BE2C (cell line): ENCODE measurements at regions not wholly inside any gene's neighbourhood (a gene's known extent, or its start where the extent isn't known, plus 50 kb on each side); places are given as distances from the start of the nearest gene placed in this dataset.
A peak's percentile ranks its signal among the peaks of the same experiment; 100 is the strongest.
"Not testable (repeated sequence)": the region's sequence is repeated elsewhere in the genome, so short reads cannot be mapped to it uniquely, and the experiment has no call there.

Experiments
- DNase-seq: peaks from one replicate; pipeline ENCODE4 v3.0.0-alpha.2; 2020
- H3K27me3 ChIP-seq: fragments of 250-450 bp; sonication (Bioruptor Pico); 2 replicates; pipeline ENCODE4 v1.5.1; 2020; ENCODE audit warnings: mild to moderate bottlenecking
- H3K36me3 ChIP-seq: fragments of 250-450 bp; sonication (Bioruptor Pico); 2 replicates; pipeline ENCODE4 v1.5.1; 2020; ENCODE audit warnings: mild to moderate bottlenecking
- H3K4me1 ChIP-seq: fragments of 250-450 bp; sonication (Bioruptor Pico); 2 replicates; pipeline ENCODE4 v1.5.1; 2020
- H3K4me3 ChIP-seq: 2 replicates; pipeline ENCODE4 v1.5.1; 2011; ENCODE audit warnings: low read depth, low read length
- H3K9me3 ChIP-seq: fragments of 250-450 bp; sonication (Bioruptor Pico); 2 replicates; pipeline ENCODE4 v1.5.1; 2020
- TF ChIP-seq, protein P1 (sequence below): IDR thresholded peaks from 2 replicates; pipeline ENCODE4 v1.5.1; 2012; ENCODE audit warnings: mild to moderate bottlenecking, low read depth, low read length

DNA sequence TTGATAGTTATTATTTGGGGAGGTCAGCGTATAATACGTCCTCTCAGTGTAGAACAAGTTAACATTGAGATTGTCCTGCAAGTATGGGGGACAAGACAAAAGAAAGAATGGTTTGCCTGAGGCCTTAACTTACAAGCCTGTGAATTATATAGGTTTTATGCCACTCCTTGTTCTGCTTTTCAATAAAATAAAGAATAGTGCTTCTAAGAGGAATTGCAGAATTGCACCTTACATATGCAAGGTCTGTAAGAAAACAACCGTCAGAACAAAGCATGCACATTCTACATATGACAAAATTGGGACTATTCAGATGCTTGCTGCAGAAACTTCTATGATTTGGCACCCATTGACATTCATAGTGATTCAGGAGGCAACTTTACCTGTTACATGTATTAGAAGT, 785.0 kb downstream of the NR4A2 start:
- Histone ChIP-seq H3K9me3 (no peaks in the 10 kb centered on the region), H3K4me3 (no peak overlapping the region; the same call in 1 of the 2 replicates), H3K36me3 (no peaks in the 10 kb centered on the region), H3K27me3 (no peaks in the 10 kb centered on the region), H3K4me1 (no peaks in the 10 kb centered on the region)
- TF ChIP-seq, protein P1, sequence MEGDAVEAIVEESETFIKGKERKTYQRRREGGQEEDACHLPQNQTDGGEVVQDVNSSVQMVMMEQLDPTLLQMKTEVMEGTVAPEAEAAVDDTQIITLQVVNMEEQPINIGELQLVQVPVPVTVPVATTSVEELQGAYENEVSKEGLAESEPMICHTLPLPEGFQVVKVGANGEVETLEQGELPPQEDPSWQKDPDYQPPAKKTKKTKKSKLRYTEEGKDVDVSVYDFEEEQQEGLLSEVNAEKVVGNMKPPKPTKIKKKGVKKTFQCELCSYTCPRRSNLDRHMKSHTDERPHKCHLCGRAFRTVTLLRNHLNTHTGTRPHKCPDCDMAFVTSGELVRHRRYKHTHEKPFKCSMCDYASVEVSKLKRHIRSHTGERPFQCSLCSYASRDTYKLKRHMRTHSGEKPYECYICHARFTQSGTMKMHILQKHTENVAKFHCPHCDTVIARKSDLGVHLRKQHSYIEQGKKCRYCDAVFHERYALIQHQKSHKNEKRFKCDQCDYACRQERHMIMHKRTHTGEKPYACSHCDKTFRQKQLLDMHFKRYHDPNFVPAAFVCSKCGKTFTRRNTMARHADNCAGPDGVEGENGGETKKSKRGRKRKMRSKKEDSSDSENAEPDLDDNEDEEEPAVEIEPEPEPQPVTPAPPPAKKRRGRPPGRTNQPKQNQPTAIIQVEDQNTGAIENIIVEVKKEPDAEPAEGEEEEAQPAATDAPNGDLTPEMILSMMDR, result no peak
- no peak for DNase-seq

DNA sequence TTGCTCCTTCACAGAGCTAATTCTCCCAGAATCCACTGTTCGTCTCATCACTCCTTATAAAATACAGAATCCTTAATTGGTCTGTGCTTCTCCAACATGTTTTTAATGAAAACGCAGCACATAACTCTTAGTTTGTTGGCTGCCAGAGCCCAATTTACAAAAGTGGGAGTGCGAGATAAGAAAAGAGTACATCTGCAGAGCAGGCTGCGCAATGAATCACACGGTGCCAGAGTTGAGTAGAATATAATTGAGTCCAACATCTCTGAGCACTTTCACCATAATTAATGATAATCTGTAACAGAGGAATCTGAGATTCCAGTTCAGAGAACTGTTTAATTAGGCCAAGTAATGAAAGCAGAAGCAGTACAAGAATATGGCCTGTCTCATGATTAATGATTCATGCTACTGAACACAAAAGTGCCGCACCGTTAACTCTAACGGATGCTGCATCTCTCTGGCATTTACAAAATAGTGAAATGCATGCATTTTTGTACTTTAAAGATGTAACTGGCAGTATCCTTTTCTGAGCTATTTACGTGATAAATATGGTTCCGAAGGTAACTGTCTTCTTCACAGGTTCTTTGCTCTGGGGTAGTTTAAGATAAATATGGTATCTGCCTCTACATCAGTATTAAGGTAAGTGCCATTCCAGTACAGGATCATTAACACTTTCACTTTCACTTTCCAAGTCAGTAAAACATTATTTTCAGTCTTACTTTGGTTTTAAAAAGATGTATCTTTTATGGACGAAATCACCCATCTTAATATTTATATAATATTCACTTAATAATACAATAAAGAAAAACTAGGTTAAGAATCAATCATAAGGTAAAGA, 785.6 kb downstream of the NR4A2 start:
- peak; percentile 7 for DNase-seq
- H3K4me1 ChIP-seq, result no peaks in the 10 kb centered on the region
- no peaks in the 10 kb centered on the region for H3K36me3 ChIP-seq
- H3K4me3 ChIP-seq, result peak overlapping the region; percentile 48
- no peaks in the 10 kb centered on the region for H3K27me3 ChIP-seq
- H3K9me3 ChIP-seq, result no peaks in the 10 kb centered on the region
- TF ChIP-seq, protein P1, result no peak

DNA sequence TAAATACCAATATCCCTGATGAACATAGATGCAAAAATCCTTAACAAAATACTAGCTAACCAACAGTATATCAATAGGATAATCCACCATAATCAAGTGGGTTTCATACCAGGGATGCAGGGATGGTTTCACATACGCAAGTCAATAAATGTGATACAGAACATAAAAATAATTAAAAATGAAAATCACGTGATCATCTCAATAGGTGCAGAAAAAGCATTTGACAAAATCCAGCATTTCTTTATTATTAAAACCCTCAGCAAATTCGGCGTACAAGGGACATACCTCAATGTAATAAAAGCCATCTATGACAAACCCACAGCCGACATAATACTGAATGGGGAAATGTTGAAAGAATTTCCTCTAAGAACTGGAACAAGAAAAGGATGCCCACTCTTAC, 793.5 kb downstream of the NR4A2 start:
- H3K9me3 ChIP-seq, H3K4me1 ChIP-seq, H3K36me3 ChIP-seq, DNase-seq, H3K27me3 ChIP-seq, H3K4me3 ChIP-seq: not testable (repeated sequence)

DNA sequence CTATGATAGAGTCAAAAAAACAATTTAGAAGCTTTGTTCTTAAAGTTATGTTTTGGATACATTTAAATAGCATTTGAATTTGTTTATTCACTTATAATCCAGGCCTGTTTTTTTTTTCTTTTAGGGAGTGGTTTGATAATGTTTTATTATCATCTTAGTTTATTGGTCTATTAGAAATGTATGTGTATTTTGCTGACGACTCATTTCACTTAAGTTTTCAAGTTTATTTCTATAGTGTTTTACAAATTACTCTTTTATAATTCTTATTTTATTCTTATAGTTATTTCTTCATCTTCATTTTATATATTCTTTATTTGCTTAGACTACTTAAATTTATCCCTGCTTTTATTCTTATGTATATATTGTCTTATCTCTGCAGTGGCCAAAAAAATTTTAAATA, 804.5 kb downstream of the NR4A2 start:
- H3K4me3 ChIP-seq, result no peak overlapping the region

DNA sequence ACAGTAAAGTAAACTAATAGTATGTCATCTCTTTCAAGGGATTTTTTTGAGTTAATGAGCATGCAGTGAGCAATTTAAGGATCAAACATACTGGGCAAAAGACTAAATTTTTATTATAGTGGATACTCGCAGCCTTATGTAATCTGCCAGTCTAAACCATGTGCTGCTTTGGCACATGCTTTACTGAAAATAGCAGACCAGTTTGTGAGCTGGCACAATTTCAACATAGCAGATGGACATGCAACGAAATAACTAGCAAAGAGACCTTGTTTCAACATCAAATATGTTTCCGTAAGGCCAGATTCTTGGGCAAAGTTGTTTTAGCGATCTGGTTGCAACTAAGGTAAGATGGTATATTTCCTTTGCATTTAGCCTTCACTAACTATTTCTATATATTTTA, 807.3 kb downstream of the NR4A2 start:
- Histone ChIP-seq H3K4me3 (no peak overlapping the region), H3K4me1 (no peaks in the 10 kb centered on the region), H3K9me3 (no peaks in the 10 kb centered on the region), H3K36me3 (no peaks in the 10 kb centered on the region), H3K27me3 (no peaks in the 10 kb centered on the region)
- TF ChIP-seq, protein P1, result no peak
- DNase-seq, result no peak

More for the DNA sequence above, 804.5 kb downstream of the NR4A2 start:
- H3K36me3 ChIP-seq, result no peaks in the 10 kb centered on the region
- H3K27me3 ChIP-seq, result no peaks in the 10 kb centered on the region
- TF ChIP-seq, protein P1, result no peak
- H3K4me1 ChIP-seq, result no peaks in the 10 kb centered on the region
- no peaks in the 10 kb centered on the region for H3K9me3 ChIP-seq
- DNase-seq, result no peak

DNA sequence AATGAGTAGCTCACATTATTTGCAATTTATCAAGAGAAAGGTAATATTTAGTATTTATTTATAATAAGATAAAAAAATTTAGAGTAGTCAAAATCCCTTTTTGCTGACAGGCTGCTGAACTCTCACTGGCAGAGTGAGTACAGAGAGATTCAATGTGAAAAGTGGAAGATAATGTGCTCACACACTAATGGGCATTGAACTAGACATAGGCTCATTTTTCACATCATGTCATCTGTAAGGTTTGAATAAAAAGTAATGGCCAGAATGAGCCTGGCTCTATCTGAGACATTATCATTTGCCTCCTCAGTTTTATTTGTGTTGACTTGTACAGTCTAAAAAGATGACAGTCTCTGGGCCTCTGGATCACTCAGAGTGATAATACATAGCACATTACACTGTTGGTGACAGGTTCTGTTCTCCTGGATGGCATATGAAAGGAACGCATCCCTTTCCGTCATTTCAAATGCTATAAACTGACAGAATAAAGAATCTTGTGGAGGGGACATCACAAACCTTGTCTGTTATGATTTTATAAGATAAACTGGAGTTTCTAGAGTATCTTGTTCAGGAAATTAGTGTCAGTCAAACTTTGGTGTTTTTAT, 812.9 kb downstream of the NR4A2 start:
- H3K4me1 ChIP-seq, result no peaks in the 10 kb centered on the region
- H3K4me3 ChIP-seq, result no peak overlapping the region
- no peaks in the 10 kb centered on the region for H3K27me3 ChIP-seq
- no peaks in the 10 kb centered on the region for H3K36me3 ChIP-seq
- TF ChIP-seq, protein P1, result no peak
- no peaks in the 10 kb centered on the region for H3K9me3 ChIP-seq
- DNase-seq, result no peak
